HepG2 (cell line): ENCODE measurements at regions not wholly inside any gene's neighbourhood (a gene's known extent, or its start where the extent isn't known, plus 50 kb on each side); places are given as distances from the start of the nearest gene placed in this dataset.

Source experiments
- CREB1 ChIP-seq, 2 experiments: fragments of 450-650 bp in 1 of 2; IDR thresholded peaks; 2 replicates each; pipeline ENCODE4 v1.6.1; 2016 to 2017; ENCODE audit warnings: control low read depth in 1 of 2, mild to moderate bottlenecking in 1 of 2, missing compliant biosample characterization in 1 of 2, missing genetic modification characterization in 1 of 2
- FOXK2 ChIP-seq: fragments of 450-650 bp; IDR thresholded peaks from 2 replicates; pipeline ENCODE4 v1.6.1; 2016
- GABPB1 ChIP-seq: IDR thresholded peaks from 2 replicates; pipeline ENCODE4 v1.6.1; 2016; ENCODE audit warnings: mild to moderate bottlenecking, missing genetic modification reagents, moderate library complexity, missing compliant biosample characterization
- JUND ChIP-seq: sonication (generic); formaldehyde crosslinking; IDR thresholded peaks from 2 replicates; pipeline ENCODE4 v1.8.0; 2022; ENCODE audit warnings: mild to moderate bottlenecking, missing genetic modification reagents
- MTA3 ChIP-seq: sonication (generic); formaldehyde crosslinking; IDR thresholded peaks from 2 replicates; pipeline ENCODE4 v1.4.0; 2020; ENCODE audit warnings: missing genetic modification reagents
- MYC ChIP-seq: sonication (generic); formaldehyde crosslinking; IDR thresholded peaks from 2 replicates; pipeline ENCODE4 v1.9.0; 2021; ENCODE audit warnings: missing genetic modification reagents, borderline replicate concordance
- PBX2 ChIP-seq: IDR thresholded peaks from 2 replicates; pipeline ENCODE4 v1.6.1; 2016; ENCODE audit warnings: control low read depth
- POLR2AphosphoS5 ChIP-seq: IDR thresholded peaks from 2 replicates; pipeline ENCODE4 v1.6.1; 2012; ENCODE audit warnings: low read depth, low read length
- RBAK ChIP-seq: sonication (generic); formaldehyde crosslinking; IDR thresholded peaks from 2 replicates; pipeline ENCODE4 v1.5.1; 2020; ENCODE audit warnings: mild to moderate bottlenecking, missing genetic modification reagents
- STAG1 ChIP-seq: sonication (generic); formaldehyde crosslinking; IDR thresholded peaks from 2 replicates; pipeline ENCODE4 v1.4.0; 2020; ENCODE audit warnings: missing genetic modification reagents
- TFAP4 ChIP-seq: sonication (generic); IDR thresholded peaks from 2 replicates; pipeline ENCODE4 v1.6.1; 2016; ENCODE audit warnings: low read depth, borderline replicate concordance
- TFE3 ChIP-seq: IDR thresholded peaks from 2 replicates; pipeline ENCODE4 v1.6.1; 2016
- ZNF281 ChIP-seq: sonication (generic); formaldehyde crosslinking; IDR thresholded peaks from 2 replicates; pipeline ENCODE4 v1.4.0; 2020; ENCODE audit warnings: missing genetic modification reagents, borderline replicate concordance
- ZNF337 ChIP-seq: sonication (generic); formaldehyde crosslinking; IDR thresholded peaks from 2 replicates; pipeline ENCODE4 v1.5.1; 2020; ENCODE audit warnings: missing genetic modification reagents, low read depth, mild to moderate bottlenecking, borderline replicate concordance

- TF ChIP-seq GABPB1 (CRISPR knock-in tag) (no peak), PBX2 (CRISPR knock-in tag) (no peak), TFAP4 (no peak), MTA3 (CRISPR knock-in tag) (no peak), POLR2AphosphoS5 (no peak), TFE3 (CRISPR knock-in tag) (no peak), JUND (CRISPR knock-in tag) (no peak), ZNF337 (CRISPR knock-in tag) (no peak), CREB1 (IDR thresholded peaks at IDR 0.05) (no peak), CREB1 (CRISPR knock-in tag; IDR thresholded peaks at IDR 0.05) (no peak), ZNF281 (CRISPR knock-in tag) (no peak), MYC (CRISPR knock-in tag) (no peak), STAG1 (CRISPR knock-in tag) (no peak), FOXK2 (no peak), RBAK (CRISPR knock-in tag) (no peak)
Measured at GRCh38 chr2:142574388-142574787, 303.1 kb upstream of the KYNU start.
